NCI-H1694 (cell line): ENCODE measurements at regions not wholly inside any gene's neighbourhood (a gene's known extent, or its start where the extent isn't known, plus 50 kb on each side); places are given as distances from the start of the nearest gene placed in this dataset.
"Not testable (repeated sequence)": the region's sequence is repeated elsewhere in the genome, so short reads cannot be mapped to it uniquely, and the experiment has no call there.

Experiments
- DNase-seq: peaks from one replicate; lab custom pipeline; 2025; lab: John Stamatoyannopoulos, UW

DNA sequence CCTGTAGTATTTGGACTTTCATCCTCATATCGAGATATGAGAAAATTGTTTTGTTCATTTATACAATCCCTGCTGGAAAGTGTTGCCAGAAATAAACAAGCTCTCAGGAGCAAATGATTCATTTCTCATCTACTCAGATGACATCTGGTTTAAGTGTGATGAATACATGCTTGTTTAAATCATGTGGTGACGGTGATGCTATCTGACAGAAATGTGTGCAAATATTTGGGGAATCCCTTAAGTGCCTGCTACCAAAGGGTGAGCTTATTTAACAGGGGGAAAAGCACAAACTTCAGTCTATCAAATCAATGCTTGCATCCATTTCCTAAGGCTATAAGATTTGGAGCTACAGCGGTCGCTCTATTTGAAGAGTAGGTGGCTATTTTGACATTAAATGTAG lies 368.3 kb upstream of the SASH1 start:
- DNase-seq: no peak

DNA sequence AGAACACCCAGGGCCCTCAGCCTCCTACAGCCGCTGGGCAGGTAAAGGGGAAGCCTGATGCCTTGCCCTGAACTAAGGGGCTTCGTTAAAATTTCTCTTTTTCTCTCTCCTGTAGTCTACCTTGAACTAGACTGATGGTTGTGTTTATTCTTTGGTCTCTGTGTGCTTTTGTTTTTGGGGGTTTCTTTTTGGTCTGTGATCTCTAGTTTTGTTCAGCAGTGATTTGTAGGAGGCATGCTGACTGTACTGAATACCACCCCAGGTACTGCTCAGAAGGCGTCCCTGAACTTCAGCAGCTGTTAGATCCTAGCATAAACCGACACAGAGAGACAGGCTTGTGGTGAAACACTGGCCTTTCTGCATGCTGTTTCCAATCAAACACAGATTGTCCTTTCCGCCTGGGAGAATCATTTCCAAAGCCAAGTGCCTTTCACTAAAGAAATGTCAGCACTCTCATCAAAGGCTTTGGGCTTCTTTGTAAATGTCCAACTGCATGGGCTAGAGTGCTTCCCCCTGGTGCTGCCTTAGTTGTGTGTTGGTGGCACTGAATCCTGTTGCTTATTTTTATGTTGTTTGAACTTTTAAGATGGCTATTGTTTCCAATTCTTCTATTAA lies 364.7 kb upstream of the SASH1 start:
- DNase-seq: no peak

DNA sequence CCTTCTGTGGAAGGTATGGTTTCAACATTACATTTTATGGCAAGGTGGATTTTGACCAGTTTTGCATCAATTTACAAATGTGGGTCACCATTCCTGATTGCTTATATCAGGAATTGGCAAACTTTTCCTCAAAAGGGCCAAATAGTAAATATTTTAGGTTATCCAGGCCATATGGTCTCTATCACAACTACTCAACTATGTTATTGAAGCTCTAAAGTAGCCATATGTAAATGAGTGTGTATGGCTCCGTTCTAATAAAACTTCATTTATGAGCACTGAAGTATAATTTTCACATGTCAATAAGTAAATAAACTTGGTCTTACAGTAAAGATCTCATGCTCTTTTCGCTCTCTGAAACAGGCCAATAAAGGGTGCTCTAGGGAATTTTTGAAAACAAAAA lies 362.7 kb upstream of the SASH1 start:
- DNase-seq: no peak

GRCh38 chr6:147983581-147984366 lies 358.9 kb upstream of the SASH1 start:
- DNase-seq: no peak

DNA sequence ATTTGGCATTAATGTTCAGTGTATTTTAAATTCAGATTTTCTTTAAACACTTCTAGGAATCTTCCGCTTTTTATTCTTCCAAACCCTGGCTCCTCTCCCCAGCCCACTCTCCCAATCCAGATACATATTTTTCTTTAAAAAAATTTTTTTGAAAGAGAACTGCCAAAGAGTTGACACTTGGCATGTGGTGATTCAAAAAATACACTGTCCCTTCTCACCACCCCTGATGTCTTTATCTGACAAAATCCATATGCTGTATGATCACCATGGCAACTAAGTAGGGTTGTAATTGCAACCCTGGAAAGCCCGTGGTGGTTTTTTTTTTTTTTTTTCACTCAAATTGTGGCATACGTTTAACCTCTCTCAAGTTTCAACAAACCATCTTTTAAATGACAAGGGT lies 355.8 kb upstream of the SASH1 start:
- no peak for DNase-seq

DNA sequence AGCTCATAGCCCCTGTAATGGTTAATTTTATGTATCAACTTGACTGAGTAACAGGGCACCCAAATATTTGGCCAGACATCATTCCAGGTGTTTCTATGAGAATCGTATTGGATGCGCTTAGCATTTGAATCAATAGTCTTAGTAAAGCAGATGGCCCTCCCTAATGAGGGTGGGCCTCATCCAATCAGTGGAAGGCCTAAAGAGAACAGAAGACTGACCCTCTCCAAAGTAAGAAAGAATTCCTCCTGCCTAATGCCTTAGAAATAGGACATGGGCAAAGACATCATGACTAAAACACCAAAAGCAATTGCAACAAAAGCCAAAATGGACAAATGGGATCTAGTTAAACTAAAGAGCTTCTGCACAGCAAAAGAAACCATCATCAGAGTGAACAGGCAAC lies 352.5 kb upstream of the SASH1 start:
- no peak for DNase-seq

- DNase-seq: no peak
These were observed 350.7 kb upstream of the SASH1 start for GRCh38 chr6:147991961-147992360.

- DNase-seq: no peak
These were observed 343.6 kb upstream of the SASH1 start for GRCh38 chr6:147999001-147999540.

GRCh38 chr6:148001844-148002642 lies 340.6 kb upstream of the SASH1 start:
- no peak for DNase-seq

- DNase-seq: no peak
These were observed 338.0 kb upstream of the SASH1 start for GRCh38 chr6:148004651-148005050.

DNA sequence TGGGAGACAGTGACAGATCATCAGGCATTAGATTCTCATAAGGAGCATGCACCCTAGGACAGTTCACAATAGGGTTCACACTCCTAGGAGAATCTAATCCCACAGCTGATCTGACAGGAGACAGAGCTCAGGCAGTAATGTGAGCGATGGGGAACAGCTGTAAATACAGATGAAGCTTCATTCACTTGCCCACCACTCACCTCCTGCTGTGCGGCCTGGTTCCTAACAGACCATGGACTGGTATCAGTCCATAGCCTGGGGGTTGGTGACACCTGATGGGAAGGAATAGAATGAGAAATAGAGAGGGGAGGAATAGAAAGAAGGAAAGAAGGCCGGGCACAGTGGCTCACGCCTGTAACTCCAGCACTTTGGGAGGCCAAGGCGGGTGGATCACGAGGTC lies 336.8 kb upstream of the SASH1 start:
- DNase-seq: no peak

DNA sequence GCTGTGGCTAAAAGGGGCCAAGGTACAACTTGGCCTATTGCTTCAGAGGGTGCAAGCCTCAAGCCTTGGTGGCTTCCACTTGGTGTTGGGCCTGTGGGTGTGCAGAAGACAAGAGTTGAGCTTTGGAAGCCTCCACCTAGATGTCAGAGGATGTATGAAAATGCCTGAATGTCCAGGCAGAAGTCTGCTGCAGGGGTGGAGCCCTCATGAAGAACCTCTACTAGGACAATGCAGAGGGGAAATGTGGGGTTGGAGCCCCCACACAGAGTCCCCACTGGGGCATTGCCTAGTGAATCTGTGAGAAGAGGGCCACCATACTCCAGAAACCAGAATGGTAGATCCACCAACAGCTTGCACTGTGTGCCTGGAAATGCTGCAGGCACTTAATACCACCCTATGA lies 332.1 kb upstream of the SASH1 start:
- not testable (repeated sequence) for DNase-seq

- DNase-seq: no peak
These were observed 326.6 kb upstream of the SASH1 start for GRCh38 chr6:148016013-148016412.

DNA sequence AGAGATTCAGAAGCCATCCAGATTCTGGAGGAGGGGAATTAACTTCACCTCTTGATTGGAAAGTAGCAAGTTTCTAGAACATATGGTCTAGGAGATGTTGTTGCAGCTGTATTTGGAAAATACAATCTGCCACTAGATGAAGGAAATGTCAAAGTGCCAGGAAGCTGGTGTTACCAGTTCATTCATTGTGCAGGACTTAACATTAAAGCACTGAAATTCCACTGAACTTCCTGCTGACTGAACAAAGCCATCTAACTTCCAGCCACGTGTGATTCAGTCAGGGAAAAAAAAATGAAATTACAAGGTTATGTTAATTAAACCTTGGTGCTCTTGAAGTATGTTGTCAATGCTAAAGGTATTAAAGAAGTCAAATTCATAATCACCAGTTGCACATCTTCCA lies 321.5 kb upstream of the SASH1 start:
- DNase-seq: no peak

DNA sequence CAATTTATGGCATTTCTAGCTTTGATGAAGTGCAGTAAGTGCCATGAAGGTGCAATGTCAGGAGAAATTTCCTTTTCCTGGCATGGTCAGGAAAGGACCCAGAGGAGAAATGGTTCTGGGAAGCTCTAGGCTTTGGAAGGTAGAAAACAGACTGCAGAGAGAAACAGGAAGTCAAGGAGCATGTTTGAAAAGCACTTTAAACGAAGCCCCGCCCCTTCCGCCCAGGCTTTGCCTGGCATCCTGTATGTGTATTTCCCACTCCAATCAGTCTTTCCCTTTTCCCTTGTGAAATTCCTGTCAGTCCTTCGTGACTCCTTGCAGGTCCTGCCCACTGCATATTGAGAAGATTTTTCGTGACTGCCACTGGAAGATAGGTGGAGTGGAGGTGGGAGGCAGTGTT lies 320.9 kb upstream of the SASH1 start:
- no peak for DNase-seq

GRCh38 chr6:148022279-148022678 lies 320.4 kb upstream of the SASH1 start:
- not testable (repeated sequence) for DNase-seq

GRCh38 chr6:148027201-148027600 lies 315.4 kb upstream of the SASH1 start:
- DNase-seq: no peak

DNA sequence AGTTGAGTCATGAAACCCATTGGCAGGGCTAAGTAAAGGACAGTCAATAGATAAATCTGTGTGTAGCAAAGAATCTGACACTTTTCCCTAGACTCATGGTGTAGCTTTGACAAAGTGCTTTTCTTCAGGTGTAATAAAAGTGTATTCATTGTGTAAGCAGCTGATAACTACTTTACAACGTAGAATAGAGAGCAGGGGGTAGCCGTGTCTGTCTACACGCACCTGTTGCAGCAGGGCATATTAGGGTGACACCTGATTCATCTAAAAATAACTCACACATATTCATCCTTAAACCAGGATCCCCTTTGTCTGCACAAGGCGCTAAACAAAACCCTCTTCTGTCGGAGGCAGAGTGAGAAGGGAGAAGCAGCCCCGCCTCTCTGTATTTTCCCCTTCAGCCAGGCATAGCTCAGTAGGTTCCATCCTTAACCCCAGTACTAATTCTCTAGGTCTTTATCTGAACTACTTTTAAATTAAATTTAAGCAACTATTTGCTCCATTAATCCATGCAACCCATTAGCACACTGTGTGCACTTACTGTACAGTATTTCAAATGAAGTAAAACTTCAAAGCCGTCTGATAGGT lies 306.7 kb upstream of the SASH1 start:
- no peak for DNase-seq

DNA sequence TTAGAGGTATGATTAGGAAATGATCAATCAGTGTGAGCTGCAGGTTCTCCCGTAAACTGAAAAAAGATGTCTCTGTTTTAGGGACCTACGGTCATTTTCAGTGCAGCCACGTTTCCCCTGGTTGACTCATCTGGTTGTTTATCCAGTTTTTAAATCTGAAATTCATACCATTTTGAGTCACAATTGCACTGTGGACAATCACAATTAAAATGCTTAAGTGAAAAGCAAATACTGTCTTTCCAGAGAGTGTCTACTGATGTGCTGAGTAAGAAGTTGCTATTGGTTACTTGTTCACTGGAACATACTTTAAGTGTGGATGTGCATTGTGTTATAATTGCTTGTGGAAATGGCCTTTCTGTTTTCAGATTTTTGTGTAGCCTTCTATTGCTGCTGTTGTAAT lies 305.1 kb upstream of the SASH1 start:
- no peak for DNase-seq

GRCh38 chr6:148041546-148041945 lies 301.1 kb upstream of the SASH1 start:
- DNase-seq: no peak

DNA sequence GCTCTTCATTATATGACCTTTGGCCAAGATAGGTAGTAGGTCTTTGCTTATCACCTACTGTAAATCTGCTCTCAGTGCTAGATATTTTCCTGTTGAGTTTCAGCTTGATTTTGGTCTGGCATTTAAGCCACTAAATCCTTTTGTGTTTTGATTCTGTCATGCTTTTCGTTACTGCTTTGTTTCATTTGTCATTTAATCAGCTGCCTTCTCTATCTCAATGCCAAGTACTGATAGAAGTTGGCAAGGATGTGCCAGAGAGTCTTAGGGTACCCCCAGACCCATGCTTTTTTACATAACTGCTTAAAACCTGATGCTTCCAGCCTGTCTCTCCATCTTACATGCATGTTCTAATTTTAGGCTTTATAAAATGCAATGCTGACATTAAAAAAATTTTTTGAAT lies 300.1 kb upstream of the SASH1 start:
- no peak for DNase-seq

DNA sequence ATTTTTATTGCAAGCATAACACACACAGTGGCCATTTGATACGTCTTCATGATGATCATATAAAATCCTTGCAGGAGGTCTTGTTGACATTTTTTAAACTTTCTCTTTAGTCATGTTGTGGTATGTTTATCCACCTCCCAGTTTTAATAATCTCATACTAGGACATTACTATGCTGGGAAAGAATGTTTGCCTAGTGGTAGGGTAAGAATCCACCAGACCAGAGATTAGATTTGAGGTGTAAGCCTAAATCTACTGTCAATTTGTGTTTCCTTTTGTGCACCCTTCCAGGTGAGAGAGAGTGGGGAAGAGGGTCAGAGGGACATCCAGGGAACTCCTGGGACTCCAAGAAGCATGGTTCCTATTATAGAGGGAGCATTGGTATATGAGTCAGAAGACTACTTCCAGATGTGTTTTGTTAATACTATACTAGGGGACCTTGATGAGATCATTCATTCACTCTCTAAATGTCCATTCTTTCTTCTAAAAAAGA lies 298.3 kb upstream of the SASH1 start:
- DNase-seq: no peak
